MM.1S (cell line): ENCODE measurements at regions not wholly inside any gene's neighbourhood (a gene's known extent, or its start where the extent isn't known, plus 50 kb on each side); places are given as distances from the start of the nearest gene placed in this dataset.
A peak's percentile ranks its signal among the peaks of the same experiment; 100 is the strongest.

ENCODE experiments used
- DNase-seq: peaks from one replicate; pipeline ENCODE4 v3.0.0-alpha.2; 2015
- H2AFZ ChIP-seq: fragments of 300-600 bp; sonication (generic); 2 replicates; pipeline ENCODE4 v1.6.0; 2016; ENCODE audit warnings: antibody characterized with exemption, low read length
- H3F3A ChIP-seq: fragments of 300-600 bp; sonication (generic); 2 replicates; pipeline ENCODE4 v1.6.1; 2016; ENCODE audit warnings: mild to moderate bottlenecking, antibody characterized with exemption, low read length, moderate library complexity, mixed read lengths; ENCODE audit not compliant: insufficient read depth
- H3K27ac ChIP-seq: fragments of 300-600 bp; sonication (generic); 2 replicates; pipeline ENCODE4 v1.5.1; 2016; ENCODE audit warnings: mild to moderate bottlenecking, low read length
- H3K27me3 ChIP-seq: fragments of 300-600 bp; sonication (generic); replicated peaks from 2 replicates; pipeline ENCODE4 v1.6.0; 2016; ENCODE audit warnings: low read length; ENCODE audit not compliant: insufficient read depth
- H3K36me3 ChIP-seq: fragments of 300-600 bp; sonication (generic); replicated peaks from 2 replicates; pipeline ENCODE4 v1.6.1; 2016; ENCODE audit warnings: mild to moderate bottlenecking, low read length, mixed read lengths; ENCODE audit not compliant: insufficient read depth
- H3K4me1 ChIP-seq: fragments of 300-600 bp; sonication (generic); 2 replicates; pipeline ENCODE4 v1.6.1; 2016; ENCODE audit warnings: low read length, mixed read lengths
- H3K4me2 ChIP-seq: fragments of 300-600 bp; sonication (generic); 2 replicates; pipeline ENCODE4 v1.6.0; 2016; ENCODE audit warnings: low read depth, low read length
- H3K4me3 ChIP-seq: fragments of 300-600 bp; sonication (generic); 2 replicates; pipeline ENCODE4 v1.5.1; 2016; ENCODE audit warnings: low read length, mixed read lengths
- H3K79me2 ChIP-seq: fragments of 300-600 bp; sonication (generic); 2 replicates; pipeline ENCODE4 v1.6.1; 2016; ENCODE audit warnings: mixed run types, low read length, mixed read lengths
- H3K9ac ChIP-seq: fragments of 300-600 bp; sonication (generic); 2 replicates; pipeline ENCODE4 v1.6.1; 2016; ENCODE audit warnings: low read length, mixed read lengths
- H3K9me2 ChIP-seq: fragments of 300-600 bp; sonication (generic); replicated peaks from 2 replicates; pipeline ENCODE4 v1.6.1; 2016; ENCODE audit warnings: mild to moderate bottlenecking, low read length, mixed read lengths; ENCODE audit not compliant: insufficient read depth
- H3K9me3 ChIP-seq: fragments of 300-600 bp; sonication (generic); replicated peaks from 2 replicates; pipeline ENCODE4 v1.6.1; 2016; ENCODE audit warnings: mild to moderate bottlenecking, low read length, mixed read lengths; ENCODE audit not compliant: insufficient read depth
- H4K20me1 ChIP-seq: fragments of 300-600 bp; sonication (generic); 2 replicates; pipeline ENCODE4 v1.6.1; 2016; ENCODE audit warnings: mild to moderate bottlenecking, low read length, moderate library complexity, mixed read lengths; ENCODE audit not compliant: insufficient read depth
- EZH2 ChIP-seq: fragments of 300-600 bp; sonication (generic); optimal IDR thresholded peaks from 2 replicates; pipeline ENCODE3; 2017; ENCODE audit warnings: low read depth, mild to moderate bottlenecking, antibody characterized with exemption, low read length, mixed read lengths
- EZH2phosphoT487 ChIP-seq: fragments of 300-600 bp; sonication (generic); IDR thresholded peaks from 2 replicates; pipeline ENCODE4 v1.6.1; 2018; ENCODE audit warnings: antibody characterized with exemption, low read length
- TF ChIP-seq, protein P1 (sequence below): fragments of 300-600 bp; sonication (generic); IDR thresholded peaks from 2 replicates; pipeline ENCODE4 v1.5.1; 2016; ENCODE audit warnings: antibody characterized with exemption, low read length, mixed read lengths

DNA sequence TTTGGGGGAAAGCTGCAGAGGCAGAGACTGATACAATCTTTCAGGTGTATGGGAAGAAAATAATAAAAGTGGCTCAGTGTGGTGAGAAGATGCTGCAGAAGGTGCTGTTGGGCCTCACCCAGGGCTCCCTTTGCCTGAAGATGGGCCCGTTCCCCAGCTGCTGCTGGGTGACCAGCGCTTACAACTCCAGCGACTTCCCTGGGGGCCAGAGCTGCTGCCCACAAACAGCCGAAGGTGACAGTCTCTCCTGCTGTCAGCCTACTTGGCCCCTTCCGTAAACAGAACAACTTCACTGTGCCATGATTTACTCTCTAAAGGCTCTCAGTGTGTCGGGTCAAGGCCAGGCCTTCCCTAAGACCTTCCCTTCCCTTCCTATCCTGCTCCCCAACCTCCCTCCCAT lies 93.6 kb upstream of the PCBD1 start:
- peak overlapping the region; percentile 90 for H3K4me2 ChIP-seq

DNA sequence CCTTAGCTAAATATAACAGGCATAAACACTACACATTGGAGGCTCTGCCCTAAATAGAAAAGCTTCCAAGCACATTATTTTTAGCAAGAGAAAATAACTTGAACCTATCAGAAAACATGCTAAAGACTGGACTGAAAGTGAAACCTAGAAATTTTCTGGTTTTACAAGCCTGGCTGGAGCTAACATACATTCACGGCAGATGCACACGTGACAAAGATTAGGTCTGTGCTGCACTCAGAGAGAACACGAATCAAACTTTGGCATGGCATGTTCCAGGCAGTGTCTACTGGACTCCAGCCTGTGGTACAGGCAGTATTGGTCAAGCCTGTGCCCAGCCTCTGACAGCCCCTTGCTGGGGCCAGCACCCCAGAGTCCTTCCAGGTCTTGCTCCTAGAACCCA lies 94.1 kb upstream of the PCBD1 start:
- Histone ChIP-seq H3K4me1 (peaks cover 32% of the 10 kb centered on the region), H3K9ac (peak overlapping the region; percentile 34; the same call in 1 of the 2 replicates), H3K9me3 (no peaks in the 10 kb centered on the region), H3K4me2 (peak overlapping the region; percentile 90), H3K27me3 (no peaks in the 10 kb centered on the region), H2AFZ (peak overlapping the region; percentile 93), H3F3A (no peaks in the 10 kb centered on the region), H3K36me3 (no peaks in the 10 kb centered on the region), H3K27ac (peak overlapping the region; percentile 62; the same call in 1 of the 2 replicates), H3K9me2 (no peaks in the 10 kb centered on the region), H3K4me3 (peak overlapping the region; percentile 40), H3K79me2 (no peaks in the 10 kb centered on the region), H4K20me1 (no peaks in the 10 kb centered on the region)
- peak; percentile 92 for DNase-seq
- TF ChIP-seq, protein P1, sequence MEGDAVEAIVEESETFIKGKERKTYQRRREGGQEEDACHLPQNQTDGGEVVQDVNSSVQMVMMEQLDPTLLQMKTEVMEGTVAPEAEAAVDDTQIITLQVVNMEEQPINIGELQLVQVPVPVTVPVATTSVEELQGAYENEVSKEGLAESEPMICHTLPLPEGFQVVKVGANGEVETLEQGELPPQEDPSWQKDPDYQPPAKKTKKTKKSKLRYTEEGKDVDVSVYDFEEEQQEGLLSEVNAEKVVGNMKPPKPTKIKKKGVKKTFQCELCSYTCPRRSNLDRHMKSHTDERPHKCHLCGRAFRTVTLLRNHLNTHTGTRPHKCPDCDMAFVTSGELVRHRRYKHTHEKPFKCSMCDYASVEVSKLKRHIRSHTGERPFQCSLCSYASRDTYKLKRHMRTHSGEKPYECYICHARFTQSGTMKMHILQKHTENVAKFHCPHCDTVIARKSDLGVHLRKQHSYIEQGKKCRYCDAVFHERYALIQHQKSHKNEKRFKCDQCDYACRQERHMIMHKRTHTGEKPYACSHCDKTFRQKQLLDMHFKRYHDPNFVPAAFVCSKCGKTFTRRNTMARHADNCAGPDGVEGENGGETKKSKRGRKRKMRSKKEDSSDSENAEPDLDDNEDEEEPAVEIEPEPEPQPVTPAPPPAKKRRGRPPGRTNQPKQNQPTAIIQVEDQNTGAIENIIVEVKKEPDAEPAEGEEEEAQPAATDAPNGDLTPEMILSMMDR: no peak
- no peak for TF ChIP-seq EZH2
- TF ChIP-seq EZH2phosphoT487: no peak

More for the DNA sequence above, 93.6 kb upstream of the PCBD1 start:
- H3K27me3 ChIP-seq: no peaks in the 10 kb centered on the region
- H3K79me2 ChIP-seq: no peaks in the 10 kb centered on the region
- peak; percentile 7 for DNase-seq
- peak overlapping the region; percentile 62; the same call in 1 of the 2 replicates for H3K27ac ChIP-seq
- H4K20me1 ChIP-seq: no peaks in the 10 kb centered on the region
- peaks cover 32% of the 10 kb centered on the region for H3K4me1 ChIP-seq
- no peaks in the 10 kb centered on the region for H3K36me3 ChIP-seq
- H3F3A ChIP-seq: no peaks in the 10 kb centered on the region
- peak overlapping the region; percentile 40 for H3K4me3 ChIP-seq
- TF ChIP-seq EZH2 (no peak), EZH2phosphoT487 (no peak)
- TF ChIP-seq, protein P1: no peak
- peak overlapping the region; percentile 93 for H2AFZ ChIP-seq
- no peaks in the 10 kb centered on the region for H3K9me2 ChIP-seq
- peak overlapping the region; percentile 34; the same call in 1 of the 2 replicates for H3K9ac ChIP-seq
- no peaks in the 10 kb centered on the region for H3K9me3 ChIP-seq

DNA sequence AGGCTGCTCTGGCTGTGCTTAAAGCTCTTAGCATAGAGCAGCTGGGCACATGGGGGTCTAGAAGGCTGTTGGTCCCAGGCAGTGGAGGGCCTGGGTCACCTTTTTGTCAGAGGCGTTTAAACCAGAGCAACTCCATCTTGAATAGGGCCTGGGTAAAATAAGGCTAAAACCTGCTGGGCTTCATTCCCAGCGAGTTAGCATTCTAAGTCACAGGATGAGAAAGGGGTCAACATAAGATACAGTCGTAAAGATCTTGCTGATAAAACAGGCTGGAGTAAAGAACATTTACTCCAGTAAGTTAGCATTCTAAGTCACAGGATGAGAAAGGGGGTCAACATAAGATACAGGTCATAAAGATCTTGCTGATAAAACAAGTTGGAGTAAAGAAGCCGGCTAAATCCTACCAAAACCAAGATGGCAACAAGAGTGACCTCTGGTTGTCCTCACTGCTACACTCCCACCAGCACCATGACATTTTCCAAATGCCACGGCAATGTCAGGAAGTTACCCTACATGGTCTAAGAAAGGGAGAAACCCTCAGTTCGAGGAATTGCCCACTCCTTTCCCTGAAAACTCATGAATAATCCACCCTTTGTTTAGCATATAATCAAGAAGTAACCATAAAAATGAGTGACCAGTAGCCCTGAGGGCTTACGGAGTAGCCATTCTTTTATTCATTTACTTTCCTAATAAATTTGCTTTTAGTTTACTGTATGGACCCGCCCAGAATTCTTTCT lies 96.8 kb upstream of the PCBD1 start:
- Histone ChIP-seq H3K9ac (no peak overlapping the region), H3K4me2 (no peak overlapping the region), H3K27ac (no peak overlapping the region), H3K4me3 (no peak overlapping the region), H3K4me1 (peaks cover 32% of the 10 kb centered on the region), H2AFZ (no peak overlapping the region), H3K9me3 (no peaks in the 10 kb centered on the region), H3K27me3 (no peaks in the 10 kb centered on the region), H4K20me1 (no peaks in the 10 kb centered on the region), H3K9me2 (no peaks in the 10 kb centered on the region), H3F3A (no peaks in the 10 kb centered on the region), H3K36me3 (no peaks in the 10 kb centered on the region), H3K79me2 (no peaks in the 10 kb centered on the region)
- TF ChIP-seq, protein P1: no peak
- TF ChIP-seq EZH2: no peak
- TF ChIP-seq EZH2phosphoT487: no peak
- no peak for DNase-seq
